A549 (cell line): ENCODE measurements at regions not wholly inside any gene's neighbourhood (a gene's known extent, or its start where the extent isn't known, plus 50 kb on each side); places are given as distances from the start of the nearest gene placed in this dataset.

Source experiments
- ATAC-seq, 2 experiments: fragments of 200-7000 bp in 1 of 2; fragments of >200 bp in 1 of 2; cut with Nextera tagmentation in 1 of 2; cut with Tn5 transposase in 1 of 2; 3 replicates each; pipeline versions ENCODE4 v1.8.0 to v1.9.1; 2018 to 2020; ENCODE audit warnings: mild to moderate bottlenecking in 1 of 2, moderate library complexity in 1 of 2
- CTCF ChIA-PET: fragments of 300-600 bp; sonication (Branson Sonifier 250); formaldehyde crosslinking; extraction: SDS; loops from one replicate; lab custom pipeline; 2021; ENCODE audit warnings: antibody characterized with exemption, inconsistent platforms; lab: Yijun Ruan, JAX
- POLR2A ChIA-PET: fragments of 350-600 bp; formaldehyde crosslinking; extraction: SDS; loops from one replicate; lab custom pipeline; 2021; ENCODE audit warnings: antibody characterized with exemption, inconsistent platforms; lab: Yijun Ruan, JAX
- DNase-seq, 2 experiments: peaks; one replicate each; pipeline versions ENCODE4 v3.0.0 to v3.0.0-alpha.2; 2011 to 2016; ENCODE audit warnings: low read depth in 1 of 2, low spot score in 1 of 2
- FAIRE-seq: peaks from 2 replicates; lab custom pipeline; 2011; peaks lifted over from hg19 to GRCh38; lab: Jason Lieb, UNC
- H3K27ac ChIP-seq, 2 experiments: fragments of >200 bp; sonication (Bioruptor Twin); formaldehyde crosslinking; 3 replicates each; pipeline ENCODE4 v1.5.1; 2016 to 2017
- H3K4me1 ChIP-seq: fragments of >200 bp; sonication (Bioruptor Twin); formaldehyde crosslinking; 3 replicates; pipeline ENCODE4 v1.6.1; 2016
- H3K4me2 ChIP-seq: fragments of >200 bp; sonication (Bioruptor Twin); formaldehyde crosslinking; 3 replicates; pipeline ENCODE4 v1.6.1; 2016
- H3K4me3 ChIP-seq: fragments of >200 bp; sonication (Bioruptor Twin); formaldehyde crosslinking; 3 replicates; pipeline ENCODE4 v1.5.1; 2016
- H3K9me3 ChIP-seq: fragments of >200 bp; sonication (Bioruptor Twin); formaldehyde crosslinking; 3 replicates; pipeline ENCODE4 v1.6.1; 2016
- BHLHE40 ChIP-seq: IDR thresholded peaks from 2 replicates; pipeline ENCODE4 v1.6.1; 2012; ENCODE audit warnings: low read depth, low read length, inconsistent platforms
- CBX2 ChIP-seq: fragments of 200-600 bp; sonication (generic); IDR thresholded peaks from 2 replicates; pipeline ENCODE4 v1.6.1; 2016; ENCODE audit warnings: low read depth, mild to moderate bottlenecking, borderline replicate concordance
- CHD4 ChIP-seq: fragments of 200-600 bp; sonication (generic); IDR thresholded peaks from 2 replicates; pipeline ENCODE4 v1.6.1; 2016; ENCODE audit warnings: antibody characterized with exemption, mild to moderate bottlenecking, borderline replicate concordance
- EP300 ChIP-seq, 2 experiments: fragments of >200 bp; sonication (Bioruptor Twin); formaldehyde crosslinking; IDR thresholded peaks; 2 replicates in 1 of 2; 3 replicates in 1 of 2; pipeline ENCODE4 v1.6.1; 2016 to 2017
- FOSB ChIP-seq: fragments of 250-450 bp; sonication (Bioruptor Pico); IDR thresholded peaks from 2 replicates; pipeline ENCODE4 v1.5.0; 2020; ENCODE audit warnings: mild to moderate bottlenecking, moderate library complexity
- FOSL2 ChIP-seq, 2 experiments: fragments of 450-650 bp in 1 of 2; fragments of >200 bp in 1 of 2; sonication (Bioruptor Twin) in 1 of 2; formaldehyde crosslinking; IDR thresholded peaks; 2 replicates each; pipeline versions ENCODE4 v1.5.0 to v1.6.1; 2016 to 2020; ENCODE audit warnings: mild to moderate bottlenecking in 1 of 2, moderate library complexity in 1 of 2
- HOXA7 ChIP-seq: fragments of 250-450 bp; sonication (Bioruptor Pico); IDR thresholded peaks from 2 replicates; pipeline ENCODE4 v1.5.0; 2020; ENCODE audit warnings: mild to moderate bottlenecking, moderate library complexity
- KDM1A ChIP-seq: fragments of 200-600 bp; sonication (generic); IDR thresholded peaks from 2 replicates; pipeline ENCODE4 v1.6.1; 2016; ENCODE audit warnings: low read depth, mild to moderate bottlenecking
- KDM5A ChIP-seq: fragments of 200-600 bp; sonication (generic); IDR thresholded peaks from 2 replicates; pipeline ENCODE4 v1.6.1; 2016; ENCODE audit warnings: antibody characterized with exemption, mild to moderate bottlenecking
- MAZ ChIP-seq: fragments of 150-350 bp; IDR thresholded peaks from 2 replicates; pipeline ENCODE4 v1.6.1; 2014; ENCODE audit warnings: antibody characterized with exemption, low read depth, low read length, borderline replicate concordance
- NFE2L2 ChIP-seq: fragments of 150-350 bp; conservative IDR thresholded peaks from 2 replicates; pipeline ENCODE4 v1.6.1; 2014; ENCODE audit warnings: low read length
- POLR2AphosphoS2 ChIP-seq: conservative IDR thresholded peaks from 2 replicates; pipeline ENCODE4 v1.6.1; 2012; ENCODE audit warnings: low read length, improper control_type of control experiment, inconsistent platforms
- RAD21 ChIP-seq, 2 experiments: fragments of >200 bp in 1 of 2; sonication (Bioruptor Twin) in 1 of 2; formaldehyde crosslinking in 1 of 2; IDR thresholded peaks in 1 of 2; conservative IDR thresholded peaks in 1 of 2; 2 replicates in 1 of 2; 3 replicates in 1 of 2; pipeline ENCODE4 v1.6.1; 2012 to 2018; ENCODE audit warnings: inconsistent platforms in 1 of 2
- RNF2 ChIP-seq: fragments of 200-600 bp; sonication (generic); IDR thresholded peaks from 2 replicates; pipeline ENCODE4 v1.6.1; 2016; ENCODE audit warnings: low read depth, mild to moderate bottlenecking, antibody characterized with exemption, moderate library complexity, borderline replicate concordance
- SREBF2 ChIP-seq: fragments of 450-650 bp; IDR thresholded peaks from 2 replicates; pipeline ENCODE4 v1.6.1; 2014; ENCODE audit warnings: mild to moderate bottlenecking, moderate library complexity
- TP53 ChIP-seq: fragments of 250-450 bp; sonication (Bioruptor Pico); IDR thresholded peaks from 2 replicates; pipeline ENCODE4 v1.5.0; 2021; ENCODE audit warnings: mild to moderate bottlenecking, moderate library complexity
- ZC3H11A ChIP-seq: fragments of 450-650 bp; IDR thresholded peaks from 2 replicates; pipeline ENCODE4 v1.6.1; 2014; ENCODE audit warnings: antibody characterized with exemption, mild to moderate bottlenecking
- ZNF302 ChIP-seq: fragments of 250-450 bp; sonication (Bioruptor Pico); IDR thresholded peaks from 2 replicates; pipeline ENCODE4 v1.9.0; 2021; ENCODE audit warnings: inconsistent platforms, mild to moderate bottlenecking, moderate library complexity
- ZSCAN20 ChIP-seq: fragments of 250-450 bp; sonication (Bioruptor Pico); IDR thresholded peaks from 2 replicates; pipeline ENCODE4 v1.8.0; 2022; ENCODE audit warnings: mild to moderate bottlenecking, moderate library complexity
- WGBS: methylation state at CpG from one replicate; pipeline ENCODE4 v1.1.6; 2017; ENCODE audit errors: missing lambda C conversion rate; 5-methylcytosine and 5-hydroxymethylcytosine counted together
- TF ChIP-seq, protein P1 (sequence below): IDR thresholded peaks from 2 replicates; pipeline ENCODE4 v1.6.1; 2012
- TF ChIP-seq, protein P2 (sequence below): IDR thresholded peaks from 2 replicates; pipeline ENCODE4 v1.6.1; 2012
- TF ChIP-seq, protein P3 (sequence below): IDR thresholded peaks from 2 replicates; pipeline ENCODE4 v1.6.1; 2012; ENCODE audit warnings: low read depth, borderline replicate concordance
- TF ChIP-seq, protein P4 (sequence below): fragments of >200 bp; sonication (Bioruptor Twin); formaldehyde crosslinking; IDR thresholded peaks from 3 replicates; pipeline ENCODE4 v1.5.1; 2016
- TF ChIP-seq, protein P5 (sequence below): fragments of 150-350 bp; IDR thresholded peaks from 2 replicates; pipeline ENCODE4 v1.6.1; 2014; ENCODE audit warnings: low read depth, mild to moderate bottlenecking, low read length

DNA sequence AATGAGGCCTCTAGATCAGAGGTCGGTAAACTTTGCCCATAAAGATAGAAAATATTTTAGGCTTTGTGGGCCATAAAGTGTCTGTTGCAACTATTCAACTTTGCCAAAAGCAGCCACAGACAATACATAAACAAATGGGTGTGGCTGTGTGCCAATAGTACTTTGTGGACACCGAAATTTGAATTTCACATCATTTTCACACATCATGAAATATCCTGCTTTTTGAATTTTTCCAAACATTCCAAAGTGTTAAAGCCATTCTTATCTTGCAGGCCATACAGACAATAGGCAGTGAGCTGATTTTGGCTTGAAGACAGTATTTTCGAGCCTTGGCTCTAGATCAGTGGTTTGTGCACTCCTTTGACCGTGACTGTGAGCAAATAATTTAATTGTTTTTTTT, 51.1 kb upstream of the EPC2 start:
- Histone ChIP-seq H3K4me3 (no peak overlapping the region), H3K27ac (no peak overlapping the region), H3K4me2 (no peak overlapping the region), H3K4me1 (no peaks in the 10 kb centered on the region), H3K9me3 (no peaks in the 10 kb centered on the region; the same call in 2 of the 3 replicates)
- ChIA-PET CTCF (interaction anchor here (0.7 kb wide), 1 partner anchor 506 kb away, joined by 5 read pairs; no protein-coding TSS in a partner anchor), POLR2A (no interaction called here)
- TF ChIP-seq HOXA7 (CRISPR knock-in tag), result no peak
- no peak for TF ChIP-seq KDM1A
- TF ChIP-seq NFE2L2, result no peak
- TF ChIP-seq EP300 (IDR thresholded peaks at IDR 0.05), result no peak
- no peak for TF ChIP-seq KDM5A
- no peak for TF ChIP-seq CHD4
- TF ChIP-seq, protein P1, sequence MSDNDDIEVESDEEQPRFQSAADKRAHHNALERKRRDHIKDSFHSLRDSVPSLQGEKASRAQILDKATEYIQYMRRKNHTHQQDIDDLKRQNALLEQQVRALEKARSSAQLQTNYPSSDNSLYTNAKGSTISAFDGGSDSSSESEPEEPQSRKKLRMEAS, result no peak
- no peak for TF ChIP-seq RAD21 (conservative IDR thresholded peaks at IDR 0.05 in 1 of 2, IDR thresholded peaks at IDR 0.05 in 1 of 2)
- no peak for TF ChIP-seq CBX2
- TF ChIP-seq ZC3H11A, result no peak
- no peak for TF ChIP-seq ZNF302 (CRISPR knock-in tag)
- TF ChIP-seq MAZ, result no peak
- no peak for TF ChIP-seq SREBF2
- no peak for TF ChIP-seq FOSL2 (IDR thresholded peaks at IDR 0.05)
- TF ChIP-seq FOSL2 (CRISPR knock-in tag; IDR thresholded peaks at IDR 0.05), result no peak
- TF ChIP-seq, protein P2, sequence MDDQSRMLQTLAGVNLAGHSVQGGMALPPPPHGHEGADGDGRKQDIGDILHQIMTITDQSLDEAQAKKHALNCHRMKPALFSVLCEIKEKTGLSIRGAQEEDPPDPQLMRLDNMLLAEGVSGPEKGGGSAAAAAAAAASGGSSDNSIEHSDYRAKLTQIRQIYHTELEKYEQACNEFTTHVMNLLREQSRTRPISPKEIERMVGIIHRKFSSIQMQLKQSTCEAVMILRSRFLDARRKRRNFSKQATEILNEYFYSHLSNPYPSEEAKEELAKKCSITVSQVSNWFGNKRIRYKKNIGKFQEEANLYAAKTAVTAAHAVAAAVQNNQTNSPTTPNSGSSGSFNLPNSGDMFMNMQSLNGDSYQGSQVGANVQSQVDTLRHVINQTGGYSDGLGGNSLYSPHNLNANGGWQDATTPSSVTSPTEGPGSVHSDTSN, result no peak
- TF ChIP-seq ZSCAN20 (CRISPR knock-in tag), result no peak
- TF ChIP-seq, protein P3, sequence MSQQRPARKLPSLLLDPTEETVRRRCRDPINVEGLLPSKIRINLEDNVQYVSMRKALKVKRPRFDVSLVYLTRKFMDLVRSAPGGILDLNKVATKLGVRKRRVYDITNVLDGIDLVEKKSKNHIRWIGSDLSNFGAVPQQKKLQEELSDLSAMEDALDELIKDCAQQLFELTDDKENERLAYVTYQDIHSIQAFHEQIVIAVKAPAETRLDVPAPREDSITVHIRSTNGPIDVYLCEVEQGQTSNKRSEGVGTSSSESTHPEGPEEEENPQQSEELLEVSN, result no peak
- TF ChIP-seq, protein P4, sequence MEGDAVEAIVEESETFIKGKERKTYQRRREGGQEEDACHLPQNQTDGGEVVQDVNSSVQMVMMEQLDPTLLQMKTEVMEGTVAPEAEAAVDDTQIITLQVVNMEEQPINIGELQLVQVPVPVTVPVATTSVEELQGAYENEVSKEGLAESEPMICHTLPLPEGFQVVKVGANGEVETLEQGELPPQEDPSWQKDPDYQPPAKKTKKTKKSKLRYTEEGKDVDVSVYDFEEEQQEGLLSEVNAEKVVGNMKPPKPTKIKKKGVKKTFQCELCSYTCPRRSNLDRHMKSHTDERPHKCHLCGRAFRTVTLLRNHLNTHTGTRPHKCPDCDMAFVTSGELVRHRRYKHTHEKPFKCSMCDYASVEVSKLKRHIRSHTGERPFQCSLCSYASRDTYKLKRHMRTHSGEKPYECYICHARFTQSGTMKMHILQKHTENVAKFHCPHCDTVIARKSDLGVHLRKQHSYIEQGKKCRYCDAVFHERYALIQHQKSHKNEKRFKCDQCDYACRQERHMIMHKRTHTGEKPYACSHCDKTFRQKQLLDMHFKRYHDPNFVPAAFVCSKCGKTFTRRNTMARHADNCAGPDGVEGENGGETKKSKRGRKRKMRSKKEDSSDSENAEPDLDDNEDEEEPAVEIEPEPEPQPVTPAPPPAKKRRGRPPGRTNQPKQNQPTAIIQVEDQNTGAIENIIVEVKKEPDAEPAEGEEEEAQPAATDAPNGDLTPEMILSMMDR, result no peak
- DNase-seq, result no peak
- no peak for FAIRE-seq
- 38% methylated on average over 4 of the region's 4 CpGs for WGBS
- no peak for ATAC-seq

DNA sequence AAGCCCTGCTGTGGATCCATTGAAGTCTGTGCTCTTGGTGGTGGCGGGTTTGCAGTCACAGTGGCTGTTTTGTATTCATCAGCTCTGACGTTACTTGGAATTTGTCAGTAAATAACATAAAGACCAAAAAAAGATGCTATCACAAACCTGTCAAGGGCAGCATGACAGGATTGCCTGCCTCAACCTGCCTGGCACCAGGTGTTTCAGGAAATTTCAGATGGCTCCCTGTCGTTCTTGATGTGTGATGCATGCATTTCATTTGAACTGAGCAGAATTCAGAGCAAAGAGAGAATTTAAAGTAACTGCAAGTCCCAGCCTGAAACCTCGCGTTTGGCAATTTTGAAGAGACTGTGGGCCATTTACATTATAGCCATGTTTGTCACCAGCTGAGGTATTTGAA, 50.3 kb upstream of the EPC2 start:
- Histone ChIP-seq H3K4me2 (no peak overlapping the region), H3K27ac (no peak overlapping the region), H3K4me3 (no peak overlapping the region), H3K9me3 (peaks cover 1% of the 10 kb centered on the region; the same call in 1 of the 3 replicates), H3K4me1 (no peaks in the 10 kb centered on the region)
- ChIA-PET POLR2A (no interaction called here), CTCF (interaction anchor here (0.7 kb wide), 1 partner anchor 505 kb away, joined by 5 read pairs; no protein-coding TSS in a partner anchor)
- DNase-seq, result no peak
- 63% methylated on average over 5 of the region's 5 CpGs for WGBS
- ATAC-seq, result no peak
- TF ChIP-seq TP53 (CRISPR knock-in tag) (no peak), FOSB (no peak), POLR2AphosphoS2 (no peak), RNF2 (no peak), BHLHE40 (no peak), ZSCAN20 (CRISPR knock-in tag) (no peak)
- TF ChIP-seq, protein P1, result no peak
- TF ChIP-seq, protein P5, sequence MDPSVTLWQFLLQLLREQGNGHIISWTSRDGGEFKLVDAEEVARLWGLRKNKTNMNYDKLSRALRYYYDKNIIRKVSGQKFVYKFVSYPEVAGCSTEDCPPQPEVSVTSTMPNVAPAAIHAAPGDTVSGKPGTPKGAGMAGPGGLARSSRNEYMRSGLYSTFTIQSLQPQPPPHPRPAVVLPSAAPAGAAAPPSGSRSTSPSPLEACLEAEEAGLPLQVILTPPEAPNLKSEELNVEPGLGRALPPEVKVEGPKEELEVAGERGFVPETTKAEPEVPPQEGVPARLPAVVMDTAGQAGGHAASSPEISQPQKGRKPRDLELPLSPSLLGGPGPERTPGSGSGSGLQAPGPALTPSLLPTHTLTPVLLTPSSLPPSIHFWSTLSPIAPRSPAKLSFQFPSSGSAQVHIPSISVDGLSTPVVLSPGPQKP, result no peak
- TF ChIP-seq, protein P4, result no peak
- no peak for FAIRE-seq
